ENCODE measurements at regions not wholly inside any gene's neighbourhood (a gene's known extent, or its start where the extent isn't known, plus 50 kb on each side); places are given as distances from the start of the nearest gene placed in this dataset.

- no peak for TF ChIP-seq CHD2 (IDR thresholded peaks at IDR 0.05; ENCODE audit: low read depth, low read length)
- TF ChIP-seq CTCF (IDR thresholded peaks at IDR 0.05 in 2 of 3, conservative IDR thresholded peaks at IDR 0.05 in 1 of 3; ENCODE audit: insufficient read depth in 2 of 3, low read depth in 1 of 3, low read length in 3 of 3) = no peak
- no peak for TF ChIP-seq MYNN (IDR thresholded peaks at IDR 0.05)
- no peak for TF ChIP-seq MYNN (CRISPR knock-in tag; IDR thresholded peaks at IDR 0.05)
- no peak for TF ChIP-seq POLR2A (conservative IDR thresholded peaks at IDR 0.05)
- no peak for TF ChIP-seq MITF (IDR thresholded peaks at IDR 0.05)
- no peak for TF ChIP-seq SMAD1 (IDR thresholded peaks at IDR 0.05; ENCODE audit: low read depth, low read length, partially characterized antibody)
- TF ChIP-seq TAF7 (tag; IDR thresholded peaks at IDR 0.05) = no peak
- TF ChIP-seq SMARCA4 (IDR thresholded peaks at IDR 0.05) = no peak
- TF ChIP-seq SMC3 (conservative IDR thresholded peaks at IDR 0.05; ENCODE audit: insufficient read depth, low read depth, low read length) = no peak
- no peak for TF ChIP-seq CREB1 (IDR thresholded peaks at IDR 0.05)
- TF ChIP-seq CREB1 (CRISPR knock-in tag; IDR thresholded peaks at IDR 0.05) = no peak
These were observed 277.7 kb downstream of the RND3 start for GRCh38 chr2:150209746-150210145.

Data from K562 (cell line).